Breast epithelium (tissue), 3 donors: ENCODE measurements at regions not wholly inside any gene's neighbourhood (a gene's known extent, or its start where the extent isn't known, plus 50 kb on each side); places are given as distances from the start of the nearest gene placed in this dataset.

ENCODE experiments used
- POLR2A ChIP-seq: fragments of 450-650 bp; IDR thresholded peaks from one replicate; pipeline ENCODE4 v1.6.1; 2016; ENCODE audit warnings: antibody characterized with exemption, mild to moderate bottlenecking, moderate library complexity
- POLR2AphosphoS5 ChIP-seq, 3 donors: sonication (generic); formaldehyde crosslinking; IDR thresholded peaks; one replicate each; pipeline ENCODE4 v1.6.1; 2017; ENCODE audit warnings: antibody characterized with exemption in 3 of 3
- TF ChIP-seq, protein P1 (sequence below), 3 donors: fragments of 450-650 bp; IDR thresholded peaks; one replicate each; pipeline ENCODE4 v1.5.1; 2016 to 2017; ENCODE audit warnings: antibody characterized with exemption in 3 of 3, mild to moderate bottlenecking in 3 of 3, moderate library complexity in 3 of 3

DNA sequence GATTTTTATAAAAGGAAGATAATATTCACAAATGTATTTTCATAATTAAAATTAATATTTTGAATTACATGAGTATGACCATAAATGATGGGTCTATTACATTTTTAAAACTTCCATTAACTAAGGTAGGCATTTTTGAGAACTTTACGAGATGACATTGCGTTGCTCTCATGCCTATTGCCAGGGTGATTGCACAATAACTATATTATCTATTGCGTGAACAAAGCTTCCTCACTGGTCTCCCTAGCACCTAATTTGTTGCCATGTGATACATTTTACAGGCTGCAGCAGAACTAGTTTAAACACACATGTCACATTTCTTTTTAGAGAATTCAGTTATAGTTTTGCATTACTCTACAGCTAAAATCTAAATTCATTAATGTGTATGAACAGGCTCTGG, 289.7 kb upstream of the GRID2 start:
- TF ChIP-seq, protein P1, sequence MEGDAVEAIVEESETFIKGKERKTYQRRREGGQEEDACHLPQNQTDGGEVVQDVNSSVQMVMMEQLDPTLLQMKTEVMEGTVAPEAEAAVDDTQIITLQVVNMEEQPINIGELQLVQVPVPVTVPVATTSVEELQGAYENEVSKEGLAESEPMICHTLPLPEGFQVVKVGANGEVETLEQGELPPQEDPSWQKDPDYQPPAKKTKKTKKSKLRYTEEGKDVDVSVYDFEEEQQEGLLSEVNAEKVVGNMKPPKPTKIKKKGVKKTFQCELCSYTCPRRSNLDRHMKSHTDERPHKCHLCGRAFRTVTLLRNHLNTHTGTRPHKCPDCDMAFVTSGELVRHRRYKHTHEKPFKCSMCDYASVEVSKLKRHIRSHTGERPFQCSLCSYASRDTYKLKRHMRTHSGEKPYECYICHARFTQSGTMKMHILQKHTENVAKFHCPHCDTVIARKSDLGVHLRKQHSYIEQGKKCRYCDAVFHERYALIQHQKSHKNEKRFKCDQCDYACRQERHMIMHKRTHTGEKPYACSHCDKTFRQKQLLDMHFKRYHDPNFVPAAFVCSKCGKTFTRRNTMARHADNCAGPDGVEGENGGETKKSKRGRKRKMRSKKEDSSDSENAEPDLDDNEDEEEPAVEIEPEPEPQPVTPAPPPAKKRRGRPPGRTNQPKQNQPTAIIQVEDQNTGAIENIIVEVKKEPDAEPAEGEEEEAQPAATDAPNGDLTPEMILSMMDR (IDR thresholded peaks at IDR 0.05), result no peak
- TF ChIP-seq POLR2A (no peak), POLR2AphosphoS5 (IDR thresholded peaks at IDR 0.05) (no peak)
